ENCODE measurements at regions not wholly inside any gene's neighbourhood (a gene's known extent, or its start where the extent isn't known, plus 50 kb on each side); places are given as distances from the start of the nearest gene placed in this dataset.
"Not testable (repeated sequence)": the region's sequence is repeated elsewhere in the genome, so short reads cannot be mapped to it uniquely, and the experiment has no call there.

GRCh38 chr16:15229661-15230060, 135.6 kb upstream of the RRN3 start:
- TF ChIP-seq, protein P1, sequence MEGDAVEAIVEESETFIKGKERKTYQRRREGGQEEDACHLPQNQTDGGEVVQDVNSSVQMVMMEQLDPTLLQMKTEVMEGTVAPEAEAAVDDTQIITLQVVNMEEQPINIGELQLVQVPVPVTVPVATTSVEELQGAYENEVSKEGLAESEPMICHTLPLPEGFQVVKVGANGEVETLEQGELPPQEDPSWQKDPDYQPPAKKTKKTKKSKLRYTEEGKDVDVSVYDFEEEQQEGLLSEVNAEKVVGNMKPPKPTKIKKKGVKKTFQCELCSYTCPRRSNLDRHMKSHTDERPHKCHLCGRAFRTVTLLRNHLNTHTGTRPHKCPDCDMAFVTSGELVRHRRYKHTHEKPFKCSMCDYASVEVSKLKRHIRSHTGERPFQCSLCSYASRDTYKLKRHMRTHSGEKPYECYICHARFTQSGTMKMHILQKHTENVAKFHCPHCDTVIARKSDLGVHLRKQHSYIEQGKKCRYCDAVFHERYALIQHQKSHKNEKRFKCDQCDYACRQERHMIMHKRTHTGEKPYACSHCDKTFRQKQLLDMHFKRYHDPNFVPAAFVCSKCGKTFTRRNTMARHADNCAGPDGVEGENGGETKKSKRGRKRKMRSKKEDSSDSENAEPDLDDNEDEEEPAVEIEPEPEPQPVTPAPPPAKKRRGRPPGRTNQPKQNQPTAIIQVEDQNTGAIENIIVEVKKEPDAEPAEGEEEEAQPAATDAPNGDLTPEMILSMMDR (conservative IDR thresholded peaks at IDR 0.05) = not testable (repeated sequence)
- not testable (repeated sequence) for TF ChIP-seq EZH2 (IDR thresholded peaks at IDR 0.05; ENCODE audit: low read depth)

All from PC-9 (cell line).